NCI-H1930 (cell line): ENCODE measurements at regions not wholly inside any gene's neighbourhood (a gene's known extent, or its start where the extent isn't known, plus 50 kb on each side); places are given as distances from the start of the nearest gene placed in this dataset.
"Not testable (repeated sequence)": the region's sequence is repeated elsewhere in the genome, so short reads cannot be mapped to it uniquely, and the experiment has no call there.

ENCODE experiments used
- DNase-seq, 2 experiments: peaks; one replicate each; lab custom pipeline; 2025; lab: John Stamatoyannopoulos, UW

GRCh38 chr3:99586701-99587100, 51.7 kb upstream of the COL8A1 start:
- no peak for DNase-seq

DNA sequence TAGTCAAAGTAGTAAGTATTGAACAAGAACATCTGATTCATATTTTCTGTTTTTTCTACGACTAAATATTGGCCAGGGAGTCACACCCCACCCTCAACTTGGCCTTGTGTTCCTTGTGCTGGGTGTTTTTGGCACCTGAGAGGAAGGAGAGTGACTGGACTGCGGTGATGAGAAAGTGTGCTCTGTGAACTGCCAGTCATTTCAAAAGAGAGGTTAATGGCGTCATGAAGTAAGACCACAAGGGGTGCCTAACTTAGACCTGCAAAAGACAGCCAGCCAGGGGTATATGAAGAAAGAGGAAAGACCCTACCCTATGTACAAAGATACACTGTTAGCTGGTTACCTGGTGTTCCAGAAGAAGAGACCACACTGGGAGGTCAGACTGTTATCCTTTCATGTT, 58.4 kb upstream of the COL8A1 start:
- no peak for DNase-seq

DNA sequence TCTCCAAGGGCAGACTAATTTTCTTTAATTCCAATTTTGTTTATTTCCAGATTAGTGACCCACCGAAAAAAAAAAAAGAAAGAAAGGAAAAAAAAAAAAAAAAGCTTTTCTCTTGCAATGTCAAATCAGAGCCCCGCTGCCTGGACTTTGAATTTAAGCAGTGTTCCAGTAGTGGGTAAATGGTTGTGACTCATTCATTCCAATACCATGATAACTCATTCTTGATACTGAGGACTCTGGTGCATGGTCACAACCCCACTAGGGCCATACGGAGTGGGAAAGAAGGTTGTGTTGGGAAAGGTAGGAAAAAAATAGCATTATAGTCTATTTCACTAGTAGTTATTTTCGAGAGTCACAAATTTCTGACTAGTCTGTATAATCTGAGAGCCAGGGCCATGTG, 59.1 kb upstream of the COL8A1 start:
- no peak for DNase-seq

DNA sequence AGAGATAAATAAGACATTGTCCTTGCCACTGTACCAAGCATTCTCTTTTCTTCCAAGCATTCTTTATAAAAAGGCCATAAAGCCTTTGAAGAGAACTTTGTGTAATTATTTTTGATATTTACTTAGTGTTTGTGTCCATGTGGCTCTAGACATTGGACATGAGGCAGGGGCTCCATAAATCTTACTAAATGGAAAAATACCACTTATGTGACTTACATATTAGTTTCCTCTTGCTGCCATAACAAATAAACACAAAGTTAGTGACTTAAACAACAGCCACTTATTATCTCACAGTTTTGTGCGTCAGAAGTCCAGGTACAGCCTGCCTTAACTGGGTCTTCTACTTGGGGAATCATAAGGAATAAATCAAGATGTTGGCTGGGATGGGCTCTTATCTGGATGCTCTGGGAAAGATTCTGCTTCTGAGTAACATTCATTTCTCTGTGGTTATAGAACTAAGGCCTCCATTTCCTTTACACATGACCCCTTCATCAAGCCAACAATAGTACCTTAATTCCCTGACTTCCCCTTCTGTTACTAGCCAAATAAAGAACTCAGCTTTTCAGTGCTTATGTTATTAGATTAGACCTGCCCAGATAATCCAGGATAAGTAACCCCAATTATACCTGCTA, 59.9 kb upstream of the COL8A1 start:
- no peak for DNase-seq

- no peak for DNase-seq
Measured at GRCh38 chr3:99576904-99577559, 61.4 kb upstream of the COL8A1 start.

GRCh38 chr3:99575683-99576082, 62.7 kb upstream of the COL8A1 start:
- no peak for DNase-seq

- DNase-seq, result no peak
Measured at GRCh38 chr3:99570061-99570460, 68.3 kb upstream of the COL8A1 start.

DNA sequence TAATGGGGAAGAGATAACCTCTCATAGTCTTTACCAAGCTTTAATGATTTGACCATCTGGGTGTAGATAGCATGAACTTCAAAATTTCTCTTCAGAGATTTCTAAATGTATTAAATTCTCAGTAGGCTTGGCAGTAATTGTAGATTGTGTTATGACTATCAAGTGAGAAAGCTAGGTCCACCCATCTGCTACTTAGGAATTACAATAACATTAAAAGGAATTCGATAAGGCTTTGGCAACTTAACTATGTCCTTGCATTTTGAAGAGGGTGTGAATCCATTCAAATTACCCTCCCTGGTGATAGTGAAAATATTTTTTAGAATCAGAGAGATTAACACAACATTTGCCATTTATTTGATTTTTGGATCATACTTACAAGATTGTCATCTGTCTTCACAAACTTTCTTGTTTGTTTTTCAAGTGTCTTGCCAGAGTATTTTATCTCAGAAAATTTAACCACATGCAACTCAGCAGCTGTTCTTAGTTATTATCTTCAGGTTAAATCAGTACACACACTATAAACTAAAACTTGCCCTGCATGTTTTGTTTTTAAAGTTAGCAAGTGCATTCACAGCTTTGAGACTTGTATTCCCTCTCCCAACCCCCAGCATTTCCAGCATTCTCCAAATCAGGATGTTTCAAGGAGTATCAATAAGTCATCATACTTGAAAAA, 69.6 kb upstream of the COL8A1 start:
- DNase-seq, result no peak

GRCh38 chr3:99565331-99565730, 73.1 kb upstream of the COL8A1 start:
- DNase-seq, result no peak

- no peak for DNase-seq
Measured at GRCh38 chr3:99562990-99563607, 75.3 kb upstream of the COL8A1 start.

GRCh38 chr3:99562138-99562537, 76.3 kb upstream of the COL8A1 start:
- no peak for DNase-seq

DNA sequence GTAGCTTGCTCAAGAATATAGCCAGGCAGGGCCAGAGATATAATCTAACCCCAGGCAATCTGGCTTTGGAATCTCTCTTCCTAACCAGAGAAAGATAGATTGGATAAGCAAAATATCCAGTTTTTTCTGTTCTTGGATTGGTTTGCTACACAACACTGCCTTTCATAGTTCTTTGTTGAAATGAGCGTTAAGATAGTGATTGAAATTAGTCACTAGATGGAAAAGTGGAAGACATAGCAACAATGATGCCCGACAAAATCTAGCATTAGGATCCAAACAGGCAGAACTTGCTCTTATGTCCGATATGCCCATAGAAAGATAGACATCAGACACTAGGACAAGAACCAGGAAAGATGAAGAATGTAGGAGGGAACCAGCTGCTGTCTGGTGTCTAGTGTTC, 77.3 kb upstream of the COL8A1 start:
- no peak for DNase-seq

GRCh38 chr3:99559196-99559595, 79.2 kb upstream of the COL8A1 start:
- no peak for DNase-seq

- not testable (repeated sequence) for DNase-seq
Measured at GRCh38 chr3:99555885-99556284, 82.5 kb upstream of the COL8A1 start.

DNA sequence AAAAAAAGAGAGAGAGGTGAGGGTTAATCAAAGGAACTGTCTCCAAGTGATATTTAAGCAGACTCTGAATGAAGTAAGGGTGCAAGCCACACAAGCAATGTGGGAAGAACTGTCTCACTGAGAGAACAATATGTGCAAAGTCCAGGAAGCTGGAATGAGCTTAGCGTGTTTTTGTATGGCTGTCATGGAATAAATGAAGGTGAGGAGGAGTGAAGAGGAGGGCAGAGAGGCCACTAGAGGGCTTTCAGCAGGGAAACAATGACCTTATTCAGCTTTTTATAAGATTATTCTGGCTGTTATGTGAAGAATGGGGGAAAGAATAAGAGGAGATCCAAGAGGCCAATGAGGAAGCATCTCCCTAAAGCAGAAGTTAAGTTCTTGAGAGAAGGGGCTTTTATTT, 86.9 kb upstream of the COL8A1 start:
- DNase-seq, result no peak

- DNase-seq, result no peak
Measured at GRCh38 chr3:99549957-99550603, 88.3 kb upstream of the COL8A1 start.

GRCh38 chr3:99549220-99549619, 89.2 kb upstream of the COL8A1 start:
- no peak for DNase-seq

DNA sequence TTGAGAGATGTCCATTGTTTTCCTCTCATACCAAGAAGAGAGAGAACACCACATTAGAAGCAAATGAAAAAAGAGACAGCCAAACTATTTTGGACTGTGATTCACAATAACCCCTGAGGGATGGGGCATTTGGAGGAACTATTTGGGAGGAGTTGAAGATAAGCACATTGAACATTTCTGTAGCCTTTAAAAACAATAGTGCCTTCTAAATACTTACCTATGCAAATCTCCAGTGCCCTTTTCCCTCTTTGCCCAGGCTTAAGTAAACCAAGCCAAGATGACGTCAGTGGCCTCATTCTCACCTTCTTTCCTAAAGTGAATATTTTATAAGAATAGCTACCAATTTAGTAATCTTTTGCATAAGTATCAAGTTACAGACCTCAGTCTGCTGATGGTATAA, 89.7 kb upstream of the COL8A1 start:
- no peak for DNase-seq

DNA sequence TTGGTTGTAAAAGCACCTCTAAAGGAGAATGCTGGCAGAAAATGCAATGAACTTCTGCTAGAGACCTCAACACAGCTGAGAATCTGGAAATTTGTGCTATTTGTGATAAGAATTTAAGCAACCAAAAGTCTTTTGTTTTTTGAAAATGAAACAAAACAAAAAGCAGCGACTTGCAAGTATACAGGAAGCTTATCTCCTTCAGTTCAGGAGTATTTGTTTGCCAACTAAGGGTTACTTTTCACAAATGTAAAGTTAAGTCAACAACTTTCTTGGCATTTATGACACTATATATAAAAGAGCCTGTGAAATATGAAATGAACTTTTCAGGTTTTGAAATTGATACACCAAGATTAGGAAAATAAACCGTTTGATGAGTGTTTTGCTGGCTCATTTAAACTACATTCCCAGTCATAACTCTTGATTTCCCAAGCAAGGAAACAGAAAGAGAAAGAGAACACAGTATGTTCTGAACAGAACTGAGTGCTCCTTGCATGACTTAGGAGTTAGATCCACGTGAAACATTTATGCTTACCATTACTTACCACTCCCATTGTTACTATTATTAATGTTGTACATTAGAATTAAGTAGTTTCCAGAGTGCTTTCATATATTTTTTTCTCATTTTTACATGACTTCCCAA, 92.3 kb upstream of the COL8A1 start:
- no peak for DNase-seq

DNA sequence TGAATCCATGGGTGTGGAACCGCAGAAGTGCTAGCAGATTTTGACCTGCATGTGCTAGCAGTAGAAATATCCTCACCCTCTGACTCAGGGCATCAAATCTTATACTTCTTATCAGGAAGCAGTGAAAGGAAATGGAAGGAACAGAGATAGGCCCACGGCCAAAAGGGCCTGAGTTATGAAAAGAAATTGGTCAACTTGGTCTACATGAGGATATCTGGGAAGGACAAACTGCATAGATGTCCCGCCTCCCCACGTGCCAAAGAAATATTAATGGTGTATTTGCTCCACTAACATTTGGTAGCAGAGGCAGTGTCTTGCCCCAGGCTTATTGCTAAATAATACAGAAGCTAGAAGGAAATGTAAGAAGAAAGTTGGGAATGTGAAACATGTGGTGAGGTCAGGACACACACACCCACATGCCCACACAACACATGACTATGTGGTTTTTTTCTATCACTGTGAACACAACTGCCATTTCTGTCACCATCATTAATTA, 93.6 kb upstream of the COL8A1 start:
- DNase-seq, result no peak

DNA sequence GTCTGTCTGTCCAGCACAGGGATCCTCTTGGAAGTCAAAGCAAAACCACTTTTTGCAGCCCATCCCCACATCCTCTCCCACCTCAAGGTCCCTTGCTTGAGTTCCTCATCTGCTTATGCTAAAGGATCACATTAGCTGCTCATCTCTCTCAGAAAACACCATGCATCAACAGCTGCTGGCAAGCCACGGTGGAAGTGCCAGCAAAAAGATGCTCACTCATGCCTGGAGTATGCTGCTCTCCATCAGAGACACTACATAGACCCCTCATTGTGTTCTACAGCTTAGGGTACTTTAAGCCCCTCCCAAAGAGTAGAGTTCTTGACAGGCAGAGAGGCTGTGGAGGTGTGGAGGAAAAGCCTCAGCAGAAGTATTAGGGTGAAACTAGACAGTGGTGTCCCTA, 94.6 kb upstream of the COL8A1 start:
- no peak for DNase-seq
